IMR-90 (cell line): ENCODE measurements at regions not wholly inside any gene's neighbourhood (a gene's known extent, or its start where the extent isn't known, plus 50 kb on each side); places are given as distances from the start of the nearest gene placed in this dataset.

Experiments used
- ATAC-seq: fragments of 200-7000 bp; cut with Tn5 transposase; 2 replicates; pipeline ENCODE4 v1.9.1; 2020; ENCODE audit warnings: low read depth, mild to moderate bottlenecking, moderate library complexity
- BruUV-seq: library from RNA; stranded (reverse); fragments of 400-500 nt; replicated peaks from 2 replicates; lab custom pipeline; 2021; lab: Mats Ljungman, UMichigan
- CTCF ChIA-PET: fragments of 300-600 bp; formaldehyde crosslinking; extraction: SDS; loops from one replicate; lab custom pipeline; 2021; ENCODE audit warnings: antibody characterized with exemption; lab: Yijun Ruan, JAX
- POLR2A ChIA-PET: fragments of 300-600 bp; sonication (Branson Sonifier 250); formaldehyde crosslinking; loops from one replicate; lab custom pipeline; 2022; ENCODE audit warnings: antibody characterized with exemption; ENCODE audit not compliant: unreplicated experiment; lab: Charles Lee
- DNase-seq: peaks from one replicate; pipeline ENCODE4 v3.0.0; 2013
- H2AFZ ChIP-seq: replicated peaks from 2 replicates; pipeline ENCODE3; 2013; ENCODE audit warnings: low read length, mild to moderate bottlenecking; ENCODE audit not compliant: poor library complexity
- H2AK5ac ChIP-seq: 2 replicates; pipeline ENCODE4 v1.6.1; 2013; ENCODE audit warnings: low read depth, low read length, inconsistent platforms
- H2AK9ac ChIP-seq: replicated peaks from 2 replicates; pipeline ENCODE3; 2013; ENCODE audit warnings: mild to moderate bottlenecking, low read depth, low read length, moderate library complexity; ENCODE audit not compliant: poor library complexity
- H2BK120ac ChIP-seq: 2 replicates; pipeline ENCODE4 v1.6.1; 2013; ENCODE audit warnings: low read depth, low read length, inconsistent platforms
- H2BK15ac ChIP-seq: 3 replicates; pipeline ENCODE4 v1.6.1; 2013; ENCODE audit warnings: low read depth, low read length, inconsistent platforms
- H2BK20ac ChIP-seq: 2 replicates; pipeline ENCODE4 v1.6.1; 2013; ENCODE audit warnings: low read depth, mild to moderate bottlenecking, inconsistent platforms, low read length, moderate library complexity
- H2BK5ac ChIP-seq: 2 replicates; pipeline ENCODE4 v1.6.1; 2013; ENCODE audit warnings: mild to moderate bottlenecking, low read depth, low read length, inconsistent platforms; ENCODE audit not compliant: poor library complexity, severe bottlenecking
- H3K14ac ChIP-seq: replicated peaks from 2 replicates; pipeline ENCODE4 v1.6.1; 2013; ENCODE audit warnings: low read depth, low read length, inconsistent platforms
- H3K18ac ChIP-seq: 2 replicates; pipeline ENCODE4 v1.6.1; 2013; ENCODE audit warnings: low read depth, low read length, control low read depth
- H3K23ac ChIP-seq: 2 replicates; pipeline ENCODE4 v1.6.1; 2013; ENCODE audit warnings: low read depth, low read length, inconsistent platforms
- H3K27ac ChIP-seq: 2 replicates; pipeline ENCODE4 v1.5.1; 2013; ENCODE audit warnings: mild to moderate bottlenecking, control low read depth, low read length; ENCODE audit not compliant: insufficient read depth
- H3K27me3 ChIP-seq: 2 replicates; pipeline ENCODE4 v1.6.1; 2013; ENCODE audit warnings: low read length; ENCODE audit not compliant: control insufficient read depth, insufficient read depth
- H3K36me3 ChIP-seq: 2 replicates; pipeline ENCODE4 v1.6.1; 2013; ENCODE audit warnings: low read length, mixed read lengths; ENCODE audit not compliant: control insufficient read depth, insufficient read depth
- H3K4ac ChIP-seq: 2 replicates; pipeline ENCODE4 v1.6.1; 2013; ENCODE audit warnings: low read depth, low read length, inconsistent platforms
- H3K4me1 ChIP-seq: 2 replicates; pipeline ENCODE4 v1.6.1; 2013; ENCODE audit warnings: low read length, mixed read lengths; ENCODE audit not compliant: control insufficient read depth, insufficient read depth
- H3K4me2 ChIP-seq: 2 replicates; pipeline ENCODE4 v1.6.1; 2013; ENCODE audit warnings: low read depth, mild to moderate bottlenecking, control low read depth, low read length, moderate library complexity
- H3K4me3 ChIP-seq: 2 replicates; pipeline ENCODE4 v1.5.1; 2013; ENCODE audit warnings: low read depth, mild to moderate bottlenecking, control low read depth, low read length, moderate library complexity; ENCODE audit not compliant: insufficient read depth
- H3K56ac ChIP-seq: 2 replicates; pipeline ENCODE4 v1.6.1; 2013; ENCODE audit warnings: low read length, inconsistent platforms; ENCODE audit not compliant: insufficient read depth; ENCODE audit errors: extremely low read depth
- H3K79me1 ChIP-seq, 2 experiments: 2 replicates each; pipeline ENCODE4 v1.6.1; 2013; ENCODE audit warnings: low read length in 2 of 2, inconsistent platforms in 1 of 2, low read depth in 1 of 2
- H3K9ac ChIP-seq: 2 replicates; pipeline ENCODE4 v1.6.1; 2013; ENCODE audit warnings: low read depth, low read length, control low read depth
- H3K9me1 ChIP-seq: 2 replicates; pipeline ENCODE4 v1.6.1; 2013; ENCODE audit warnings: low read length, inconsistent platforms; ENCODE audit not compliant: insufficient read depth
- H3K9me3 ChIP-seq: 2 replicates; pipeline ENCODE4 v1.6.1; 2013; ENCODE audit warnings: low read length; ENCODE audit not compliant: control insufficient read depth, insufficient read depth
- H4K20me1 ChIP-seq: 2 replicates; pipeline ENCODE4 v1.6.1; 2013; ENCODE audit warnings: low read length, inconsistent platforms; ENCODE audit not compliant: insufficient read depth
- H4K5ac ChIP-seq: 2 replicates; pipeline ENCODE4 v1.6.1; 2013; ENCODE audit warnings: mild to moderate bottlenecking, low read depth, low read length, control low read depth
- H4K8ac ChIP-seq, 2 experiments: 2 replicates each; pipeline ENCODE4 v1.6.1; 2013; ENCODE audit warnings: low read depth in 2 of 2, low read length in 2 of 2, control low read depth in 1 of 2, inconsistent platforms in 1 of 2
- H4K91ac ChIP-seq: 2 replicates; pipeline ENCODE4 v1.6.1; 2013; ENCODE audit warnings: low read depth, low read length, inconsistent platforms; ENCODE audit not compliant: insufficient read depth
- BHLHE40 ChIP-seq: fragments of 150-350 bp; IDR thresholded peaks from 2 replicates; pipeline ENCODE4 v1.6.1; 2016; ENCODE audit warnings: mild to moderate bottlenecking, low read depth, low read length
- CTCF ChIP-seq: conservative IDR thresholded peaks from 2 replicates; pipeline ENCODE4 v1.5.1; 2012; ENCODE audit warnings: mild to moderate bottlenecking, low read depth, low read length, improper control_type of control experiment
- MXI1 ChIP-seq: IDR thresholded peaks from 2 replicates; pipeline ENCODE4 v1.6.1; 2012; ENCODE audit warnings: low read depth, mild to moderate bottlenecking, low read length, moderate library complexity, borderline replicate concordance
- POLR2A ChIP-seq: IDR thresholded peaks from 2 replicates; pipeline ENCODE4 v1.6.1; 2012; ENCODE audit warnings: mild to moderate bottlenecking, low read depth, low read length
- RFX5 ChIP-seq: IDR thresholded peaks from 2 replicates; pipeline ENCODE4 v1.8.0; 2012; ENCODE audit warnings: low read depth, mild to moderate bottlenecking, low read length, moderate library complexity
- WGBS, 2 experiments: methylation state at CpG; one replicate each; pipeline versions ENCODE4 v1.1.5 to v1.1.7; 2013; ENCODE audit warnings: missing lambda C conversion rate in 2 of 2; ENCODE audit not compliant: insufficient read length in 1 of 2; ENCODE audit errors: extremely low coverage in 2 of 2; 5-methylcytosine and 5-hydroxymethylcytosine counted together
- dilution Hi-C: fragments of 300-500 bp; cut with HindIII; formaldehyde crosslinking; loops from one replicate; pipeline ENCODE4 v1.14.3; 2018; ENCODE audit warnings: low sequenced_read_pairs; ENCODE audit not compliant: unreplicated experiment
- in situ Hi-C: fragments of 300-500 bp; cut with MboI; formaldehyde crosslinking; loops from 3 replicates; pipeline ENCODE4 v1.14.3; 2019; ENCODE audit warnings: low sequenced_read_pairs, inconsistent platforms, mixed read lengths
- intact Hi-C: fragments of 100-400 bp; cut with micrococcal nuclease; formaldehyde crosslinking; loops from 2 replicates; pipeline ENCODE4 v1.10.0; 2022
- TF ChIP-seq, protein P1 (sequence below): fragments of 150-350 bp; IDR thresholded peaks from 2 replicates; pipeline ENCODE4 v1.6.1; 2016; ENCODE audit warnings: low read depth, mild to moderate bottlenecking, low read length, moderate library complexity, borderline replicate concordance

DNA sequence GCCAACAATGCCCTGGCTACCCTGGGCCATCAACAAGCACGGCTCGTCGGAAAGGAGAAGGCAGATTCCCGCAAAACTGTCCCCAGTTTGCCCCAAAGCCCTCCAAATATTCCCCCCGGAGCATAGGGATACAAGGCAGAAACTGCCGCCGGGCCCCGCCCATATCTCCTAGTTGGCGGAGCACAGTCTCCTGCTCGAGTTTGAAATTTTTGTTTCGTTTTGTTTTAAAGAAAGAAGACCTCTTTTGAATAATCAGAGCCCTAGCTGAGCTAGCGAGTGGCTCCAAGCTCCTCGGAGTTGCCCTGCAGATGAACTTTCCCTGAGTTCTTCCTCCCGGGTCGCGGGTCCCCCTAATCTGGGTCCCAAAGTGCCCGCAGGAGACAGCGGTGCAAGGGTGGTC is 138.1 kb upstream of the ZIC3 start:
- no peak overlapping the region for H3K27ac ChIP-seq
- H3K23ac ChIP-seq, result no peak overlapping the region
- no peak for ATAC-seq
- no peaks in the 10 kb centered on the region for H3K9me1 ChIP-seq
- peaks cover 17% of the 10 kb centered on the region for H3K27me3 ChIP-seq
- H4K91ac ChIP-seq, result no peak overlapping the region
- H2BK15ac ChIP-seq, result no peak overlapping the region
- POLR2A ChIA-PET, result no interaction called here
- H3K4me3 ChIP-seq, result peak overlapping the region; percentile 17; the same call in 1 of the 2 replicates
- H2AK9ac ChIP-seq, result no peak overlapping the region
- dilution Hi-C loops (no loop called here), intact Hi-C loops (no loop called here), in situ Hi-C loops (no loop called here)
- peak overlapping the region; percentile 61; the same call in 1 of the 2 replicates for H3K4me2 ChIP-seq
- H4K8ac ChIP-seq, result no peak overlapping the region
- no peak overlapping the region for H2BK120ac ChIP-seq
- H2AK5ac ChIP-seq, result no peak overlapping the region
- no peak overlapping the region for H3K9ac ChIP-seq
- WGBS, 2 experiments, result 3% methylated on average over 5 of the region's 18 CpGs; no CpG with 5 or more reads in 1 of the 2 experiments
- DNase-seq, result no peak
- H3K9me3 ChIP-seq, result peaks cover 8% of the 10 kb centered on the region; the same call in 1 of the 2 replicates
- no peak overlapping the region for H2AFZ ChIP-seq
- H3K36me3 ChIP-seq, result no peaks in the 10 kb centered on the region
- H3K14ac ChIP-seq, result no peak overlapping the region
- no peak overlapping the region for H3K4ac ChIP-seq
- H3K4me1 ChIP-seq, result no peaks in the 10 kb centered on the region
- no peak overlapping the region for H4K5ac ChIP-seq
- H3K18ac ChIP-seq, result no peak overlapping the region
- CTCF ChIA-PET, result no interaction called here
- TF ChIP-seq POLR2A (no peak), CTCF (no peak), MXI1 (no peak), BHLHE40 (no peak), RFX5 (no peak)
- TF ChIP-seq, protein P1, sequence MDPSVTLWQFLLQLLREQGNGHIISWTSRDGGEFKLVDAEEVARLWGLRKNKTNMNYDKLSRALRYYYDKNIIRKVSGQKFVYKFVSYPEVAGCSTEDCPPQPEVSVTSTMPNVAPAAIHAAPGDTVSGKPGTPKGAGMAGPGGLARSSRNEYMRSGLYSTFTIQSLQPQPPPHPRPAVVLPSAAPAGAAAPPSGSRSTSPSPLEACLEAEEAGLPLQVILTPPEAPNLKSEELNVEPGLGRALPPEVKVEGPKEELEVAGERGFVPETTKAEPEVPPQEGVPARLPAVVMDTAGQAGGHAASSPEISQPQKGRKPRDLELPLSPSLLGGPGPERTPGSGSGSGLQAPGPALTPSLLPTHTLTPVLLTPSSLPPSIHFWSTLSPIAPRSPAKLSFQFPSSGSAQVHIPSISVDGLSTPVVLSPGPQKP, result no peak
- no peak overlapping the region for H2BK5ac ChIP-seq
- no TSS peak for BruUV-seq
- H2BK20ac ChIP-seq, result no peak overlapping the region
- no peaks in the 10 kb centered on the region for H4K20me1 ChIP-seq
- no peaks in the 10 kb centered on the region for H3K79me1 ChIP-seq
- H3K56ac ChIP-seq, result no peak overlapping the region
